ENCODE measurements at regions not wholly inside any gene's neighbourhood (a gene's known extent, or its start where the extent isn't known, plus 50 kb on each side); places are given as distances from the start of the nearest gene placed in this dataset.

DNA sequence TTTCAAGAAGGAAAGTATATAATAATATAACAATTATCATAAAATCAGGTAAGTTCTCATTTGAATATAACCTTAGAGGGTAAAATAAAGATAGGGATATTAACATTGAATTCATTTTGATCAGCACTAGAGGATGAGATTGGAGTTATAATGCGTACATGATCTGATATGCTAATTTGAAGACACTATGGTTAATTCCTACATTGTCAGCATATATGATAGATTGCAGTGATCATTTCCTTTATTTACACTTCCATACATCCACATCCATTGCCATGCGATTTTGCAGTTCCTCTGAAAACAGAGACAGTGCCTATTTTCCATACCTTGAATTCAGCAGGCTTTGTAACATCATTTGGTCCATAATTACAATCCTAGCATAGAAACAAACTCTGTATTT, 519.2 kb downstream of the CCDC85A start:
- Histone ChIP-seq H3K36me3 (replicated peaks in 1 of 2; ENCODE audit: control insufficient read depth in 1 of 2, insufficient read depth in 2 of 2, low read length in 2 of 2) (no peaks in the 10 kb centered on the region), H4K20me1 (ENCODE audit: insufficient read depth, low read length) (no peaks in the 10 kb centered on the region), H3K9ac (ENCODE audit: insufficient read depth, low read depth, low read length) (no peak overlapping the region), H3K27ac (ENCODE audit: extremely low read length, insufficient read depth, low read length) (no peak overlapping the region), H3K27me3 (ENCODE audit: control insufficient read depth in 1 of 2, insufficient read depth in 2 of 2, low read length in 2 of 2) (no peaks in the 10 kb centered on the region), H3K79me2 (ENCODE audit: insufficient read depth, low read length) (no peaks in the 10 kb centered on the region), H3K4me2 (ENCODE audit: low read depth, low read length) (no peak overlapping the region), H3K4me1 (ENCODE audit: insufficient read depth, low read length) (no peaks in the 10 kb centered on the region), H2AFZ (ENCODE audit: low read length) (no peak overlapping the region), H3K4me3 (replicated peaks in 1 of 3; ENCODE audit: insufficient read depth in 1 of 3, low read depth in 2 of 3, low read length in 3 of 3) (no peak overlapping the region), H3K9me3 (ENCODE audit: low read length) (peaks cover 67% of the 10 kb centered on the region)
- ATAC-seq = no peak
- TF ChIP-seq ZNF121 (CRISPR knock-in tag; IDR thresholded peaks at IDR 0.05) (no peak), CHD4 (IDR thresholded peaks at IDR 0.05; ENCODE audit: borderline replicate concordance, low read length) (no peak), MAFK (conservative IDR thresholded peaks at IDR 0.05 in 1 of 2, IDR thresholded peaks at IDR 0.05 in 1 of 2; ENCODE audit: low read length in 2 of 2) (peak; percentile 49 to 72; a peak in 2 of 4 replicates), ZNF605 (CRISPR knock-in tag; IDR thresholded peaks at IDR 0.05) (no peak), MAFF (IDR thresholded peaks at IDR 0.05; ENCODE audit: low read depth, low read length) (peak; percentile 59), ZMAT3 (CRISPR knock-in tag; conservative IDR thresholded peaks at IDR 0.05) (no peak), GATAD1 (CRISPR knock-in tag; IDR thresholded peaks at IDR 0.05) (no peak), ZNF20 (CRISPR knock-in tag; IDR thresholded peaks at IDR 0.05) (no peak), RARG (CRISPR knock-in tag; IDR thresholded peaks at IDR 0.05; ENCODE audit: low read depth) (no peak)
- TF ChIP-seq, protein P1, sequence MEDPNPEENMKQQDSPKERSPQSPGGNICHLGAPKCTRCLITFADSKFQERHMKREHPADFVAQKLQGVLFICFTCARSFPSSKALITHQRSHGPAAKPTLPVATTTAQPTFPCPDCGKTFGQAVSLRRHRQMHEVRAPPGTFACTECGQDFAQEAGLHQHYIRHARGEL (CRISPR knock-in tag; IDR thresholded peaks at IDR 0.05) = no peak
- TF ChIP-seq, protein P2, sequence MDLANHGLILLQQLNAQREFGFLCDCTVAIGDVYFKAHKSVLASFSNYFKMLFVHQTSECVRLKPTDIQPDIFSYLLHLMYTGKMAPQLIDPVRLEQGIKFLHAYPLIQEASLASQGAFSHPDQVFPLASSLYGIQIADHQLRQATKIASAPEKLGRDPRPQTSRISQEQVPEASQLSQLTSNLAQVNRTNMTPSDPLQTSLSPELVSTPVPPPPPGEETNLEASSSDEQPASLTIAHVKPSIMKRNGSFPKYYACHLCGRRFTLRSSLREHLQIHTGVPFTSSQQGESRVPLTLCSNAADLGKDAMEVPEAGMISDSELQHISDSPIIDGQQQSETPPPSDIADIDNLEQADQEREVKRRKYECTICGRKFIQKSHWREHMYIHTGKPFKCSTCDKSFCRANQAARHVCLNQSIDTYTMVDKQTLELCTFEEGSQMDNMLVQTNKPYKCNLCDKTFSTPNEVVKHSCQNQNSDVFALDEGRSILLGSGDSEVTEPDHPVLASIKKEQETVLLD (CRISPR knock-in tag; IDR thresholded peaks at IDR 0.05; ENCODE audit: low read depth) = no peak
- TF ChIP-seq, protein P3, sequence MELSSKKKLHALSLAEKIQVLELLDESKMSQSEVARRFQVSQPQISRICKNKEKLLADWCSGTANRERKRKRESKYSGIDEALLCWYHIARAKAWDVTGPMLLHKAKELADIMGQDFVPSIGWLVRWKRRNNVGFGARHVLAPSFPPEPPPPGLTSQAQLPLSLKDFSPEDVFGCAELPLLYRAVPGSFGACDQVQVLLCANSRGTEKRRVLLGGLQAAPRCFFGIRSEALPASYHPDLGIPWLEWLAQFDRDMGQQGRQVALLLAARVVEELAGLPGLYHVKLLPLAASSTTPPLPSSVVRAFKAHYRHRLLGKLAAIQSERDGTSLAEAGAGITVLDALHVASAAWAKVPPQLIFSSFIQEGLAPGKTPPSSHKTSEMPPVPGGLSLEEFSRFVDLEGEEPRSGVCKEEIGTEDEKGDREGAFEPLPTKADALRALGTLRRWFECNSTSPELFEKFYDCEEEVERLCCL (CRISPR knock-in tag; IDR thresholded peaks at IDR 0.05; ENCODE audit: borderline replicate concordance) = no peak
- TF ChIP-seq, protein P4, sequence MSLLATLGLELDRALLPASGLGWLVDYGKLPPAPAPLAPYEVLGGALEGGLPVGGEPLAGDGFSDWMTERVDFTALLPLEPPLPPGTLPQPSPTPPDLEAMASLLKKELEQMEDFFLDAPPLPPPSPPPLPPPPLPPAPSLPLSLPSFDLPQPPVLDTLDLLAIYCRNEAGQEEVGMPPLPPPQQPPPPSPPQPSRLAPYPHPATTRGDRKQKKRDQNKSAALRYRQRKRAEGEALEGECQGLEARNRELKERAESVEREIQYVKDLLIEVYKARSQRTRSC (CRISPR knock-in tag; IDR thresholded peaks at IDR 0.05; ENCODE audit: low read depth) = no peak
- TF ChIP-seq, protein P5, sequence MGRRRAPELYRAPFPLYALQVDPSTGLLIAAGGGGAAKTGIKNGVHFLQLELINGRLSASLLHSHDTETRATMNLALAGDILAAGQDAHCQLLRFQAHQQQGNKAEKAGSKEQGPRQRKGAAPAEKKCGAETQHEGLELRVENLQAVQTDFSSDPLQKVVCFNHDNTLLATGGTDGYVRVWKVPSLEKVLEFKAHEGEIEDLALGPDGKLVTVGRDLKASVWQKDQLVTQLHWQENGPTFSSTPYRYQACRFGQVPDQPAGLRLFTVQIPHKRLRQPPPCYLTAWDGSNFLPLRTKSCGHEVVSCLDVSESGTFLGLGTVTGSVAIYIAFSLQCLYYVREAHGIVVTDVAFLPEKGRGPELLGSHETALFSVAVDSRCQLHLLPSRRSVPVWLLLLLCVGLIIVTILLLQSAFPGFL (CRISPR knock-in tag; IDR thresholded peaks at IDR 0.05) = no peak
- TF ChIP-seq, protein P6, sequence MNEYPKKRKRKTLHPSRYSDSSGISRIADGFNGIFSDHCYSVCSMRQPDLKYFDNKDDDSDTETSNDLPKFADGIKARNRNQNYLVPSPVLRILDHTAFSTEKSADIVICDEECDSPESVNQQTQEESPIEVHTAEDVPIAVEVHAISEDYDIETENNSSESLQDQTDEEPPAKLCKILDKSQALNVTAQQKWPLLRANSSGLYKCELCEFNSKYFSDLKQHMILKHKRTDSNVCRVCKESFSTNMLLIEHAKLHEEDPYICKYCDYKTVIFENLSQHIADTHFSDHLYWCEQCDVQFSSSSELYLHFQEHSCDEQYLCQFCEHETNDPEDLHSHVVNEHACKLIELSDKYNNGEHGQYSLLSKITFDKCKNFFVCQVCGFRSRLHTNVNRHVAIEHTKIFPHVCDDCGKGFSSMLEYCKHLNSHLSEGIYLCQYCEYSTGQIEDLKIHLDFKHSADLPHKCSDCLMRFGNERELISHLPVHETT (CRISPR knock-in tag; conservative IDR thresholded peaks at IDR 0.05) = no peak
- TF ChIP-seq, protein P7, sequence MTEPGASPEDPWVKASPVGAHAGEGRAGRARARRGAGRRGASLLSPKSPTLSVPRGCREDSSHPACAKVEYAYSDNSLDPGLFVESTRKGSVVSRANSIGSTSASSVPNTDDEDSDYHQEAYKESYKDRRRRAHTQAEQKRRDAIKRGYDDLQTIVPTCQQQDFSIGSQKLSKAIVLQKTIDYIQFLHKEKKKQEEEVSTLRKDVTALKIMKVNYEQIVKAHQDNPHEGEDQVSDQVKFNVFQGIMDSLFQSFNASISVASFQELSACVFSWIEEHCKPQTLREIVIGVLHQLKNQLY (CRISPR knock-in tag; IDR thresholded peaks at IDR 0.05) = no peak
- intact Hi-C loops (cut with micrococcal nuclease; ENCODE audit: unreplicated experiment) = no loop called here
- CTCF ChIA-PET (ENCODE audit: low intra/inter-chr PET ratio, low total read pairs) = no interaction called here
- no peak for DNase-seq (ENCODE audit: low spot score)
- BruUV-seq (replicated peaks) = no TSS peak
- in situ Hi-C loops (cut with HindIII; ENCODE audit: extremely low pct_ligation_motif_present, low pct_unique_long_range_greater_than_20kb) = no loop called here
- FAIRE-seq = no peak
- WGBS (ENCODE audit: low lambda C conversion rate) = 2% methylated on average over 2 of the region's 2 CpGs
- POLR2A ChIA-PET = no interaction called here
